Endothelial cell of umbilical vein (primary cell): ENCODE measurements at regions not wholly inside any gene's neighbourhood (a gene's known extent, or its start where the extent isn't known, plus 50 kb on each side); places are given as distances from the start of the nearest gene placed in this dataset.

Source experiments
- BruUV-seq: library from RNA; stranded (reverse); fragments of 400-500 nt; replicated peaks from 2 replicates; lab custom pipeline; 2021; lab: Mats Ljungman, UMichigan
- CTCF ChIA-PET: fragments of 300-600, 350-600 bp; sonication (Branson Sonifier 250); formaldehyde crosslinking; loops from one replicate; lab custom pipeline; 2021; ENCODE audit warnings: antibody characterized with exemption, inconsistent platforms; lab: Charles Lee
- POLR2A ChIA-PET: fragments of 300-600, 350-600 bp; sonication (Branson Sonifier 250); formaldehyde crosslinking; loops from one replicate; lab custom pipeline; 2021; ENCODE audit warnings: antibody characterized with exemption, inconsistent platforms; lab: Charles Lee
- DNase-seq: peaks from one replicate; pipeline ENCODE4 v3.0.0-alpha.2; 2011; ENCODE audit warnings: low read depth, low spot score
- FAIRE-seq: peaks from 2 replicates; lab custom pipeline; 2011; peaks lifted over from hg19 to GRCh38; lab: Jason Lieb, UNC
- H2AFZ ChIP-seq: 2 replicates; pipeline ENCODE4 v1.6.0; 2012; ENCODE audit warnings: low read depth, low read length, control low read depth, inconsistent platforms
- H3K27ac ChIP-seq: 2 replicates; pipeline ENCODE4 v1.5.1; 2011; ENCODE audit warnings: low read depth, mild to moderate bottlenecking, control low read depth, low read length, moderate library complexity; ENCODE audit not compliant: insufficient read depth
- H3K27me3 ChIP-seq, 2 experiments: 2 replicates each; pipeline versions ENCODE4 v1.6.0 to v1.6.1; 2011; ENCODE audit warnings: low read length in 2 of 2, mixed read lengths in 1 of 2; ENCODE audit not compliant: control insufficient read depth in 2 of 2, insufficient read depth in 2 of 2
- H3K36me3 ChIP-seq, 2 experiments: 2 replicates in 1 of 2; 3 replicates in 1 of 2; pipeline ENCODE4 v1.5.1; 2011; ENCODE audit warnings: low read length in 2 of 2, mild to moderate bottlenecking in 1 of 2, moderate library complexity in 1 of 2; ENCODE audit not compliant: control insufficient read depth in 2 of 2, insufficient read depth in 2 of 2; ENCODE audit errors: extremely low read depth in 1 of 2
- H3K4me1 ChIP-seq: 3 replicates; pipeline ENCODE4 v1.5.1; 2011; ENCODE audit warnings: mild to moderate bottlenecking, low read length; ENCODE audit not compliant: control insufficient read depth, insufficient read depth; ENCODE audit errors: extremely low read depth
- H3K4me2 ChIP-seq: 2 replicates; pipeline ENCODE4 v1.6.1; 2011; ENCODE audit warnings: low read length, control low read depth, mixed read lengths; ENCODE audit not compliant: insufficient read depth
- H3K4me3 ChIP-seq, 3 experiments: fragments of 200-600 bp in 1 of 3; sonication (generic), shearing (Covaris generic) in 1 of 3; replicated peaks in 1 of 3; 2 replicates each; pipeline ENCODE4 v1.5.1; 2011 to 2016; ENCODE audit warnings: control low read depth in 3 of 3, low read length in 3 of 3, mild to moderate bottlenecking in 2 of 3, inconsistent platforms in 1 of 3, low read depth in 1 of 3, moderate library complexity in 1 of 3; ENCODE audit not compliant: insufficient read depth in 1 of 3
- H3K79me2 ChIP-seq: 2 replicates; pipeline ENCODE4 v1.6.0; 2012; ENCODE audit warnings: low read length, inconsistent platforms; ENCODE audit not compliant: control insufficient read depth, insufficient read depth
- H3K9ac ChIP-seq: replicated peaks from 2 replicates; pipeline ENCODE3; 2011; ENCODE audit warnings: low read length, control low read depth; ENCODE audit not compliant: insufficient read depth; ENCODE audit errors: extremely low read depth
- H3K9me1 ChIP-seq: replicated peaks from 3 replicates; pipeline ENCODE4 v1.6.0; 2011; ENCODE audit warnings: mild to moderate bottlenecking, low read length; ENCODE audit not compliant: control insufficient read depth, insufficient read depth; ENCODE audit errors: extremely low read depth
- H3K9me3 ChIP-seq: replicated peaks from 2 replicates; pipeline ENCODE4 v1.5.1; 2012; ENCODE audit warnings: low read length, inconsistent platforms; ENCODE audit not compliant: control insufficient read depth, insufficient read depth
- H4K20me1 ChIP-seq: replicated peaks from 2 replicates; pipeline ENCODE3; 2011; ENCODE audit warnings: mild to moderate bottlenecking, low read length; ENCODE audit not compliant: control insufficient read depth, insufficient read depth; ENCODE audit errors: extremely low read depth
- EZH2 ChIP-seq: IDR thresholded peaks from 2 replicates; pipeline ENCODE4 v1.6.1; 2012; ENCODE audit warnings: borderline replicate concordance, low read depth, mild to moderate bottlenecking, moderate library complexity, low read length, inconsistent platforms; ENCODE audit not compliant: severe bottlenecking
- FOS ChIP-seq: IDR thresholded peaks from 2 replicates; pipeline ENCODE4 v1.6.1; 2011; ENCODE audit warnings: mild to moderate bottlenecking, low read length, moderate library complexity, borderline replicate concordance; ENCODE audit not compliant: insufficient read depth
- GATA2 ChIP-seq: IDR thresholded peaks from 2 replicates; pipeline ENCODE4 v1.7.0; 2011; ENCODE audit warnings: low read depth, mild to moderate bottlenecking, moderate library complexity, mixed read lengths, low read length; ENCODE audit not compliant: insufficient read length, insufficient read depth
- JUN ChIP-seq: IDR thresholded peaks from 2 replicates; pipeline ENCODE4 v1.6.1; 2011; ENCODE audit warnings: borderline replicate concordance, low read depth; ENCODE audit not compliant: insufficient read length, insufficient read depth
- MYC ChIP-seq: IDR thresholded peaks from one replicate; pipeline ENCODE4 v1.6.1; 2011; ENCODE audit warnings: mild to moderate bottlenecking, low read depth, low read length
- POLR2A ChIP-seq: IDR thresholded peaks from 2 replicates; pipeline ENCODE4 v1.6.1; 2012; ENCODE audit warnings: low read depth, mild to moderate bottlenecking, control low read depth, low read length
- POLR2AphosphoS5 ChIP-seq: IDR thresholded peaks from 2 replicates; pipeline ENCODE4 v1.6.1; 2012; ENCODE audit warnings: low read depth, mild to moderate bottlenecking, control low read depth, low read length, moderate library complexity; ENCODE audit not compliant: insufficient read depth
- dilution Hi-C: fragments of 300-500 bp; cut with MboI; formaldehyde crosslinking; loops from one replicate; pipeline ENCODE4 v1.15.0; 2019; ENCODE audit warnings: low sequenced_read_pairs; ENCODE audit not compliant: extremely low pct_ligation_motif_present
- intact Hi-C: fragments of 100-400 bp; cut with micrococcal nuclease; formaldehyde crosslinking; loops from one replicate; pipeline ENCODE4 v1.10.0; 2022
- TF ChIP-seq, protein P1 (sequence below), 2 donors: IDR thresholded peaks; 1 replicate in 1 of 2; 2 replicates in 1 of 2; pipeline ENCODE4 v1.5.1; 2011; ENCODE audit warnings: low read length in 2 of 2, mild to moderate bottlenecking in 2 of 2, moderate library complexity in 2 of 2, control low read depth in 1 of 2, inconsistent platforms in 1 of 2, low read depth in 1 of 2; ENCODE audit not compliant: insufficient read depth in 1 of 2; ENCODE audit errors: extremely low read depth in 1 of 2
- TF ChIP-seq, protein P2 (sequence below): IDR thresholded peaks from 2 replicates; pipeline ENCODE4 v1.6.1; 2011; ENCODE audit not compliant: insufficient read depth, insufficient read length

DNA sequence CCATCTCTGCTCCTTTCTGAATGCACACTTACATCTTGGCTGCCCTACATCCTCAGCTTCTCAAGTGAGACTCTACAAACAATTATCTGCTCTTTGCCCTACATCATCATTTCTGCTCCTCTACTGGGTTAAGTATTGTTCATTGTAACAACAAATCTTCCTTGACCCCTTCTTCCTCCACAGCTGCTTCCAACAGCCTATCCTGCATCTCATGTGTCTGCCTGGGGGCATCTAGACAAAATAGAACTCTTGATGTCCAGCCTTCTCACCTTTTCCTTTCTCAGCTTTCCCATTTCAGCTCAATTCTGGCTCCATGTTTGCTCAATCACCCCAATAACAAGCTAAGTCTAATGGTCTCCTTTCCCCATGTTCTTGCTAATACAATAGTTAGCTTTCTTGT lies 509.8 kb downstream of the DIRAS2 start:
- no peaks in the 10 kb centered on the region for H3K9me3 ChIP-seq
- no peak for TF ChIP-seq MYC
- no peak for TF ChIP-seq GATA2
- TF ChIP-seq, protein P1, sequence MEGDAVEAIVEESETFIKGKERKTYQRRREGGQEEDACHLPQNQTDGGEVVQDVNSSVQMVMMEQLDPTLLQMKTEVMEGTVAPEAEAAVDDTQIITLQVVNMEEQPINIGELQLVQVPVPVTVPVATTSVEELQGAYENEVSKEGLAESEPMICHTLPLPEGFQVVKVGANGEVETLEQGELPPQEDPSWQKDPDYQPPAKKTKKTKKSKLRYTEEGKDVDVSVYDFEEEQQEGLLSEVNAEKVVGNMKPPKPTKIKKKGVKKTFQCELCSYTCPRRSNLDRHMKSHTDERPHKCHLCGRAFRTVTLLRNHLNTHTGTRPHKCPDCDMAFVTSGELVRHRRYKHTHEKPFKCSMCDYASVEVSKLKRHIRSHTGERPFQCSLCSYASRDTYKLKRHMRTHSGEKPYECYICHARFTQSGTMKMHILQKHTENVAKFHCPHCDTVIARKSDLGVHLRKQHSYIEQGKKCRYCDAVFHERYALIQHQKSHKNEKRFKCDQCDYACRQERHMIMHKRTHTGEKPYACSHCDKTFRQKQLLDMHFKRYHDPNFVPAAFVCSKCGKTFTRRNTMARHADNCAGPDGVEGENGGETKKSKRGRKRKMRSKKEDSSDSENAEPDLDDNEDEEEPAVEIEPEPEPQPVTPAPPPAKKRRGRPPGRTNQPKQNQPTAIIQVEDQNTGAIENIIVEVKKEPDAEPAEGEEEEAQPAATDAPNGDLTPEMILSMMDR (IDR thresholded peaks at IDR 0.05; ENCODE audit: extremely low read depth in 1 of 2, insufficient read depth in 1 of 2, low read depth in 1 of 2, low read length in 2 of 2) = no peak
- no peak for TF ChIP-seq POLR2A
- no peak for TF ChIP-seq EZH2
- no peak for TF ChIP-seq POLR2AphosphoS5
- TF ChIP-seq FOS = no peak
- TF ChIP-seq JUN = no peak
- TF ChIP-seq, protein P2, sequence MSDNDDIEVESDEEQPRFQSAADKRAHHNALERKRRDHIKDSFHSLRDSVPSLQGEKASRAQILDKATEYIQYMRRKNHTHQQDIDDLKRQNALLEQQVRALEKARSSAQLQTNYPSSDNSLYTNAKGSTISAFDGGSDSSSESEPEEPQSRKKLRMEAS = no peak
- CTCF ChIA-PET = interaction anchor here (1.4 kb wide), 1 partner anchor 738 kb away, joined by 3 read pairs; no protein-coding TSS in a partner anchor
- H3K27me3 ChIP-seq = no peaks in the 10 kb centered on the region
- no peaks in the 10 kb centered on the region for H3K9me1 ChIP-seq
- H3K4me1 ChIP-seq = no peaks in the 10 kb centered on the region
- dilution Hi-C loops = no loop called here
- no peak overlapping the region for H3K4me3 ChIP-seq
- no peaks in the 10 kb centered on the region for H4K20me1 ChIP-seq
- intact Hi-C loops = no loop called here
- no TSS peak for BruUV-seq
- POLR2A ChIA-PET = no interaction called here
- H3K79me2 ChIP-seq = no peaks in the 10 kb centered on the region
- FAIRE-seq = no peak
- H3K4me2 ChIP-seq = no peak overlapping the region
- H3K27ac ChIP-seq = no peak overlapping the region
- DNase-seq = no peak
- H2AFZ ChIP-seq = no peak overlapping the region
- no peaks in the 10 kb centered on the region for H3K36me3 ChIP-seq
- no peak overlapping the region for H3K9ac ChIP-seq
